ENCODE measurements at regions not wholly inside any gene's neighbourhood (a gene's known extent, or its start where the extent isn't known, plus 50 kb on each side); places are given as distances from the start of the nearest gene placed in this dataset.

DNA sequence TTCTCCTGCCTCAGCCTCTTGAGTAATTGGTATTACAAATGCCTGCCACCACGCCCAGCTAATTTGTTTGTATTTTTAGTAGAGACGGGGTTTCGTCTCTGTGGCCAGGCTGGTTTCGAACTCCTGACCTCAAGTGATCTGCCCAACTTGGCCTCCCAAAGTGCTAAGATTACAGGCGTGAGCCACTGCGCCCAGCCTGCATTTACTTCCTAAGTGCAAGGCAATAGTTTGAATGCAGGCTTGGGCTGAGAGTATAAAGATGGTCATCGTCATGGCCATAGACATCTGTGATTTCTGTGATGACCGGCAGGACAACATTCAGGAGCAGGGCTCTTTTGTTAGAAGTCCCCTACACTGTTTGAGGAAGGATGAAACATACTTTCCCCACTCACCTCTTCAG, 393.9 kb upstream of the SHH start:
- TF ChIP-seq, protein P1, sequence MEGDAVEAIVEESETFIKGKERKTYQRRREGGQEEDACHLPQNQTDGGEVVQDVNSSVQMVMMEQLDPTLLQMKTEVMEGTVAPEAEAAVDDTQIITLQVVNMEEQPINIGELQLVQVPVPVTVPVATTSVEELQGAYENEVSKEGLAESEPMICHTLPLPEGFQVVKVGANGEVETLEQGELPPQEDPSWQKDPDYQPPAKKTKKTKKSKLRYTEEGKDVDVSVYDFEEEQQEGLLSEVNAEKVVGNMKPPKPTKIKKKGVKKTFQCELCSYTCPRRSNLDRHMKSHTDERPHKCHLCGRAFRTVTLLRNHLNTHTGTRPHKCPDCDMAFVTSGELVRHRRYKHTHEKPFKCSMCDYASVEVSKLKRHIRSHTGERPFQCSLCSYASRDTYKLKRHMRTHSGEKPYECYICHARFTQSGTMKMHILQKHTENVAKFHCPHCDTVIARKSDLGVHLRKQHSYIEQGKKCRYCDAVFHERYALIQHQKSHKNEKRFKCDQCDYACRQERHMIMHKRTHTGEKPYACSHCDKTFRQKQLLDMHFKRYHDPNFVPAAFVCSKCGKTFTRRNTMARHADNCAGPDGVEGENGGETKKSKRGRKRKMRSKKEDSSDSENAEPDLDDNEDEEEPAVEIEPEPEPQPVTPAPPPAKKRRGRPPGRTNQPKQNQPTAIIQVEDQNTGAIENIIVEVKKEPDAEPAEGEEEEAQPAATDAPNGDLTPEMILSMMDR (conservative IDR thresholded peaks at IDR 0.05; ENCODE audit: low read depth, low read length): no peak
- no peak for TF ChIP-seq POLR2A (IDR thresholded peaks at IDR 0.05; ENCODE audit: low read depth, low read length)
- no peak for TF ChIP-seq CHD1 (IDR thresholded peaks at IDR 0.05; ENCODE audit: low read depth, low read length)
- no peak for TF ChIP-seq FOS (IDR thresholded peaks at IDR 0.05; ENCODE audit: low read depth, low read length)
- no peak for TF ChIP-seq MAZ (IDR thresholded peaks at IDR 0.05; ENCODE audit: borderline replicate concordance, low read depth, low read length)
- TF ChIP-seq MAFK (IDR thresholded peaks at IDR 0.05; ENCODE audit: low read depth, low read length): no peak
